HepG2 (cell line): ENCODE measurements at regions not wholly inside any gene's neighbourhood (a gene's known extent, or its start where the extent isn't known, plus 50 kb on each side); places are given as distances from the start of the nearest gene placed in this dataset.

Experiments used
- ATAC-seq: fragments of 200-7000 bp; cut with Tn5 transposase; 3 replicates; pipeline ENCODE4 v1.9.1; 2020; ENCODE audit warnings: mild to moderate bottlenecking, moderate library complexity
- BruUV-seq: library from RNA; stranded (reverse); fragments of 400-500 nt; replicated peaks from 2 replicates; lab custom pipeline; 2021; lab: Mats Ljungman, UMichigan
- CTCF ChIA-PET: fragments of 300-600 bp; formaldehyde crosslinking; extraction: SDS; loops from one replicate; lab custom pipeline; 2021; ENCODE audit warnings: low total read pairs, inconsistent platforms, low intra/inter-chr PET ratio; lab: Yijun Ruan, JAX
- POLR2A ChIA-PET: fragments of 350-600 bp; sonication (Branson Sonifier 250); formaldehyde crosslinking; loops from one replicate; lab custom pipeline; 2020; ENCODE audit warnings: antibody characterized with exemption, inconsistent platforms; lab: Yijun Ruan, JAX
- DNase-seq: peaks from one replicate; pipeline ENCODE4 v3.0.0-alpha.2; 2015; ENCODE audit warnings: low spot score
- FAIRE-seq: peaks from 3 replicates; lab custom pipeline; 2011; peaks lifted over from hg19 to GRCh38; lab: Jason Lieb, UNC
- H2AFZ ChIP-seq: one replicate; pipeline ENCODE4 v1.6.1; 2011; ENCODE audit warnings: low read length, inconsistent platforms
- H3K27ac ChIP-seq: fragments of 300-600 bp; 3 replicates; pipeline ENCODE4 v1.8.0; 2011; ENCODE audit warnings: mixed run types, mild to moderate bottlenecking, mixed read lengths, low read length, inconsistent platforms; ENCODE audit not compliant: insufficient read depth; ENCODE audit errors: extremely low read length
- H3K27me3 ChIP-seq, 2 experiments: fragments of 200-600 bp in 1 of 2; 2 replicates in 1 of 2; 3 replicates in 1 of 2; pipeline versions ENCODE4 v1.6.0 to v1.8.0; 2011; ENCODE audit warnings: low read length in 2 of 2, mild to moderate bottlenecking in 2 of 2, moderate library complexity in 2 of 2, inconsistent platforms in 1 of 2; ENCODE audit not compliant: insufficient read depth in 2 of 2, control insufficient read depth in 1 of 2
- H3K36me3 ChIP-seq, 2 experiments: fragments of 200-600 bp in 1 of 2; replicated peaks in 1 of 2; 2 replicates in 1 of 2; 3 replicates in 1 of 2; pipeline versions ENCODE4 v1.5.1 to v1.8.0; 2011; ENCODE audit warnings: low read length in 2 of 2, inconsistent platforms in 1 of 2; ENCODE audit not compliant: insufficient read depth in 2 of 2, control insufficient read depth in 1 of 2
- H3K4me1 ChIP-seq: 2 replicates; pipeline ENCODE4 v1.5.1; 2012; ENCODE audit warnings: low read length, inconsistent platforms; ENCODE audit not compliant: insufficient read depth
- H3K4me2 ChIP-seq: 2 replicates; pipeline ENCODE4 v1.6.0; 2011; ENCODE audit warnings: low read depth, low read length, inconsistent platforms
- H3K4me3 ChIP-seq, 3 experiments: fragments of 200-600 bp in 1 of 3; sonication (generic), shearing (Covaris generic) in 1 of 3; replicated peaks in 1 of 3; 2 replicates each; pipeline ENCODE4 v1.5.1; 2011 to 2016; ENCODE audit warnings: low read length in 3 of 3, inconsistent platforms in 2 of 3, low read depth in 2 of 3, mild to moderate bottlenecking in 2 of 3, control low read depth in 1 of 3, mixed read lengths in 1 of 3; ENCODE audit not compliant: insufficient read depth in 1 of 3
- H3K79me2 ChIP-seq: one replicate; pipeline ENCODE4 v1.6.1; 2011; ENCODE audit warnings: low read length, inconsistent platforms; ENCODE audit not compliant: insufficient read depth
- H3K9ac ChIP-seq: 2 replicates; pipeline ENCODE4 v1.6.0; 2011; ENCODE audit warnings: mild to moderate bottlenecking, low read depth, low read length, inconsistent platforms; ENCODE audit not compliant: insufficient read depth
- H3K9me3 ChIP-seq: 2 replicates; pipeline ENCODE4 v1.5.1; 2012; ENCODE audit warnings: mild to moderate bottlenecking, low read length
- H4K20me1 ChIP-seq: 2 replicates; pipeline ENCODE4 v1.6.0; 2011; ENCODE audit warnings: inconsistent platforms, mild to moderate bottlenecking, low read length, moderate library complexity; ENCODE audit not compliant: insufficient read depth
- ATAD3A ChIP-seq: sonication (generic); formaldehyde crosslinking; IDR thresholded peaks from 2 replicates; pipeline ENCODE4 v1.4.0; 2020; ENCODE audit warnings: missing genetic modification reagents
- BRF2 ChIP-seq: sonication (generic); formaldehyde crosslinking; IDR thresholded peaks from 2 replicates; pipeline ENCODE4 v1.8.1; 2022; ENCODE audit warnings: mild to moderate bottlenecking, missing genetic modification reagents
- CREB3 ChIP-seq: sonication (generic); formaldehyde crosslinking; IDR thresholded peaks from 2 replicates; pipeline ENCODE4 v1.5.0; 2020; ENCODE audit warnings: missing genetic modification reagents
- DMAP1 ChIP-seq: IDR thresholded peaks from 2 replicates; pipeline ENCODE4 v1.6.1; 2016
- JUNB ChIP-seq: sonication (generic); formaldehyde crosslinking; IDR thresholded peaks from 2 replicates; pipeline ENCODE4 v1.8.0; 2022; ENCODE audit warnings: missing genetic modification reagents, mild to moderate bottlenecking, borderline replicate concordance
- KDM5B ChIP-seq: sonication (generic); formaldehyde crosslinking; IDR thresholded peaks from 2 replicates; pipeline ENCODE4 v1.4.0; 2020; ENCODE audit warnings: missing genetic modification reagents, mild to moderate bottlenecking, borderline replicate concordance
- NPAS2 ChIP-seq: sonication (generic); formaldehyde crosslinking; IDR thresholded peaks from 2 replicates; pipeline ENCODE4 v1.8.0; 2022; ENCODE audit warnings: mild to moderate bottlenecking, missing genetic modification reagents, borderline replicate concordance
- PRPF4 ChIP-seq: fragments of 200-400 bp; formaldehyde crosslinking; IDR thresholded peaks from 2 replicates; pipeline ENCODE4 v1.6.1; 2016; ENCODE audit warnings: low read length, low read depth; ENCODE audit not compliant: poor library complexity, severe bottlenecking
- SIX4 ChIP-seq: sonication (generic); formaldehyde crosslinking; IDR thresholded peaks from 2 replicates; pipeline ENCODE4 v1.4.0; 2020; ENCODE audit warnings: missing genetic modification reagents
- SP2 ChIP-seq: sonication (generic); formaldehyde crosslinking; IDR thresholded peaks from 2 replicates; pipeline ENCODE4 v1.5.1; 2020; ENCODE audit warnings: mild to moderate bottlenecking, missing genetic modification reagents
- SRY ChIP-seq: sonication (generic); formaldehyde crosslinking; IDR thresholded peaks from 2 replicates; pipeline ENCODE4 v1.8.0; 2022; ENCODE audit warnings: mild to moderate bottlenecking, missing genetic modification reagents
- ZFY ChIP-seq: sonication (generic); formaldehyde crosslinking; IDR thresholded peaks from 2 replicates; pipeline ENCODE4 v1.4.0; 2020; ENCODE audit warnings: missing genetic modification reagents
- ZHX1 ChIP-seq: sonication (generic); formaldehyde crosslinking; IDR thresholded peaks from 2 replicates; pipeline ENCODE4 v1.8.1; 2022; ENCODE audit warnings: low read depth, mild to moderate bottlenecking, missing genetic modification reagents
- ZNF124 ChIP-seq: sonication (generic); formaldehyde crosslinking; IDR thresholded peaks from 2 replicates; pipeline ENCODE4 v1.4.0; 2020; ENCODE audit warnings: missing genetic modification reagents
- ZNF335 ChIP-seq: sonication (generic); formaldehyde crosslinking; IDR thresholded peaks from 2 replicates; pipeline ENCODE4 v1.4.0; 2020; ENCODE audit warnings: missing genetic modification reagents
- WGBS: methylation state at CpG from one replicate; pipeline ENCODE4 v1.1.6; 2017; ENCODE audit warnings: low lambda C conversion rate; 5-methylcytosine and 5-hydroxymethylcytosine counted together
- in situ Hi-C: cut with HindIII; loops from 2 replicates; pipeline ENCODE4 v1.10.0; 2017; ENCODE audit warnings: low pct_unique_long_range_greater_than_20kb; ENCODE audit not compliant: extremely low pct_ligation_motif_present
- intact Hi-C: fragments of 100-400 bp; cut with micrococcal nuclease; formaldehyde crosslinking; loops from one replicate; pipeline ENCODE4 v1.10.0; 2022; ENCODE audit not compliant: unreplicated experiment

GRCh38 chr12:131637986-131638385 lies 72.9 kb upstream of the SFSWAP start:
- Histone ChIP-seq H3K4me1 (no peaks in the 10 kb centered on the region), H3K9ac (no peak overlapping the region), H3K79me2 (no peaks in the 10 kb centered on the region), H3K4me2 (no peak overlapping the region)
- in situ Hi-C loops (no loop called here), intact Hi-C loops (no loop called here)
- BruUV-seq, result no TSS peak
- CTCF ChIA-PET, result no interaction called here
- no peak for TF ChIP-seq BRF2 (CRISPR knock-in tag)
- TF ChIP-seq KDM5B (CRISPR knock-in tag), result no peak
- no peak for TF ChIP-seq ZNF335 (CRISPR knock-in tag)
- no peak for TF ChIP-seq PRPF4
- TF ChIP-seq NPAS2 (CRISPR knock-in tag), result no peak
- no peak for TF ChIP-seq ZHX1 (CRISPR knock-in tag)
- TF ChIP-seq ATAD3A (CRISPR knock-in tag), result no peak
- TF ChIP-seq CREB3 (CRISPR knock-in tag), result no peak
- no peak for TF ChIP-seq SRY (CRISPR knock-in tag)
- TF ChIP-seq JUNB, result no peak
- no peak for TF ChIP-seq ZFY
- no peak for TF ChIP-seq ZNF124 (CRISPR knock-in tag)
- TF ChIP-seq SIX4 (CRISPR knock-in tag), result no peak
- TF ChIP-seq SP2 (CRISPR knock-in tag), result no peak
- no peak for TF ChIP-seq DMAP1 (CRISPR knock-in tag)
- TF ChIP-seq, all 625 proteins: peak for 0
- Histone ChIP-seq H3K4me3 (no peak overlapping the region), H4K20me1 (0 out of 2 replicates have a peak, but pooled peaks cover 2% of the 10 kb centered on the region), H3K9me3 (no peaks in the 10 kb centered on the region), H3K36me3 (no peaks in the 10 kb centered on the region), H3K27ac (no peak overlapping the region), H3K27me3 (peaks cover 2 to 3% of the 10 kb centered on the region in 2 experiments; a peak in 3 of 5 replicates), H2AFZ (no peak overlapping the region)
- POLR2A ChIA-PET, result no interaction called here
- DNase-seq (no peak), ATAC-seq (no peak), FAIRE-seq (no peak)
- 0% methylated on average over 3 of the region's 3 CpGs for WGBS
